ENCODE measurements at regions not wholly inside any gene's neighbourhood (a gene's known extent, or its start where the extent isn't known, plus 50 kb on each side); places are given as distances from the start of the nearest gene placed in this dataset.

GRCh38 chr3:14275962-14276909, 97.6 kb downstream of the LSM3 start:
- Mint-ChIP-seq H3K4me3 (no peak overlapping the region), H3K36me3 (no peaks in the 10 kb centered on the region), H3K27ac (no peak overlapping the region), H3K9me3 (no peaks in the 10 kb centered on the region), H3K27me3 (ENCODE audit: low read depth) (peaks cover 3% of the 10 kb centered on the region; the same call in 1 of the 2 replicates), H3K4me1 (peaks cover 82% of the 10 kb centered on the region)
- DNase-seq (ENCODE audit: low spot score) (no peak), ATAC-seq (no peak)
- POLR2A ChIA-PET: interaction anchor here (1.0 kb wide), 1 partner anchor 126 kb away, joined by 3 read pairs; the partner anchor contains the start of gene SLC6A6
- TF ChIP-seq ZNF423 (CRISPR knock-in tag; IDR thresholded peaks at IDR 0.05) (no peak), ZNF671 (CRISPR knock-in tag; IDR thresholded peaks at IDR 0.05) (no peak), ETV6 (CRISPR knock-in tag; IDR thresholded peaks at IDR 0.05) (0 out of 2 replicates have a peak, but pooled peaks have one; percentile 42)
- TF ChIP-seq, protein P1, sequence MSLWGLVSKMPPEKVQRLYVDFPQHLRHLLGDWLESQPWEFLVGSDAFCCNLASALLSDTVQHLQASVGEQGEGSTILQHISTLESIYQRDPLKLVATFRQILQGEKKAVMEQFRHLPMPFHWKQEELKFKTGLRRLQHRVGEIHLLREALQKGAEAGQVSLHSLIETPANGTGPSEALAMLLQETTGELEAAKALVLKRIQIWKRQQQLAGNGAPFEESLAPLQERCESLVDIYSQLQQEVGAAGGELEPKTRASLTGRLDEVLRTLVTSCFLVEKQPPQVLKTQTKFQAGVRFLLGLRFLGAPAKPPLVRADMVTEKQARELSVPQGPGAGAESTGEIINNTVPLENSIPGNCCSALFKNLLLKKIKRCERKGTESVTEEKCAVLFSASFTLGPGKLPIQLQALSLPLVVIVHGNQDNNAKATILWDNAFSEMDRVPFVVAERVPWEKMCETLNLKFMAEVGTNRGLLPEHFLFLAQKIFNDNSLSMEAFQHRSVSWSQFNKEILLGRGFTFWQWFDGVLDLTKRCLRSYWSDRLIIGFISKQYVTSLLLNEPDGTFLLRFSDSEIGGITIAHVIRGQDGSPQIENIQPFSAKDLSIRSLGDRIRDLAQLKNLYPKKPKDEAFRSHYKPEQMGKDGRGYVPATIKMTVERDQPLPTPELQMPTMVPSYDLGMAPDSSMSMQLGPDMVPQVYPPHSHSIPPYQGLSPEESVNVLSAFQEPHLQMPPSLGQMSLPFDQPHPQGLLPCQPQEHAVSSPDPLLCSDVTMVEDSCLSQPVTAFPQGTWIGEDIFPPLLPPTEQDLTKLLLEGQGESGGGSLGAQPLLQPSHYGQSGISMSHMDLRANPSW (CRISPR knock-in tag; conservative IDR thresholded peaks at IDR 0.05; ENCODE audit: low read depth): no peak
- CTCF ChIA-PET: interaction anchor here (0.7 to 4.9 kb wide), 32 partner anchors 8 to 272 kb away, joined by 3 to 47 read pairs (median 4); no protein-coding TSS in a partner anchor

DNA sequence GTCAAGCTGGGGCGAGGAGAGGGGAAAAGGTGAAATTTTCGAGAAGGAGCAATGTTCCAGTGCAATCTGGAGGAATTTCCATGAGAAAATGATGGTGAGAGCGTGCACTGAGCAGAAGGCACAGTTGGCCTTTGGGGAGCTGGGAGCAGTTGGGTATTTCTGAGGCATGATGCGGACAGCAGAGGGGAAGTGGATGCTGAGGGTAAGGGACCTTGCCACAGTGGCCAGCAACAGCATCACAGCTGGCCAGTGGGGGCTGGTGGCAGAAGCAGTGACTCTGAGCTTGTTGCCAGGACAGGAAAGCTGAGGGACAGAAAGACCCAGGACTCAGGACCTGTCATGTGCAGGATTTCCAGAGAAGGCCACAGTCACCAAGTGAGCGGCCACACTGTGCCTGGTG, 98.9 kb downstream of the LSM3 start:
- H3K9me3 Mint-ChIP-seq: no peaks in the 10 kb centered on the region
- POLR2A ChIA-PET: no interaction called here
- peak overlapping the region; percentile 1; the same call in 1 of the 2 replicates for H3K27ac Mint-ChIP-seq

More for the DNA sequence above, 98.9 kb downstream of the LSM3 start:
- Mint-ChIP-seq H3K27me3 (ENCODE audit: low read depth) (peaks cover 3% of the 10 kb centered on the region; the same call in 1 of the 2 replicates), H3K4me3 (no peak overlapping the region), H3K4me1 (peaks cover 78% of the 10 kb centered on the region), H3K36me3 (no peaks in the 10 kb centered on the region)
- CTCF ChIA-PET: interaction anchor here (4.9 kb wide), 1 partner anchor 92 kb away, joined by 47 read pairs; no protein-coding TSS in a partner anchor
- ATAC-seq (no peak), DNase-seq (ENCODE audit: low spot score) (no peak)
- TF ChIP-seq ZSCAN18 (CRISPR knock-in tag; IDR thresholded peaks at IDR 0.05) (no peak), ZNF121 (CRISPR knock-in tag; IDR thresholded peaks at IDR 0.05) (no peak), ZNF423 (CRISPR knock-in tag; IDR thresholded peaks at IDR 0.05) (no peak), FOXJ3 (CRISPR knock-in tag; IDR thresholded peaks at IDR 0.05; ENCODE audit: borderline replicate concordance) (no peak), GABPB1 (CRISPR knock-in tag; IDR thresholded peaks at IDR 0.05) (no peak), ZNF263 (CRISPR knock-in tag; IDR thresholded peaks at IDR 0.05; ENCODE audit: low read depth) (no peak), ZNF281 (CRISPR knock-in tag; IDR thresholded peaks at IDR 0.05) (no peak)
- TF ChIP-seq, protein P2, sequence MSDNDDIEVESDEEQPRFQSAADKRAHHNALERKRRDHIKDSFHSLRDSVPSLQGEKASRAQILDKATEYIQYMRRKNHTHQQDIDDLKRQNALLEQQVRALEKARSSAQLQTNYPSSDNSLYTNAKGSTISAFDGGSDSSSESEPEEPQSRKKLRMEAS (CRISPR knock-in tag; IDR thresholded peaks at IDR 0.05): no peak
- TF ChIP-seq, protein P3, sequence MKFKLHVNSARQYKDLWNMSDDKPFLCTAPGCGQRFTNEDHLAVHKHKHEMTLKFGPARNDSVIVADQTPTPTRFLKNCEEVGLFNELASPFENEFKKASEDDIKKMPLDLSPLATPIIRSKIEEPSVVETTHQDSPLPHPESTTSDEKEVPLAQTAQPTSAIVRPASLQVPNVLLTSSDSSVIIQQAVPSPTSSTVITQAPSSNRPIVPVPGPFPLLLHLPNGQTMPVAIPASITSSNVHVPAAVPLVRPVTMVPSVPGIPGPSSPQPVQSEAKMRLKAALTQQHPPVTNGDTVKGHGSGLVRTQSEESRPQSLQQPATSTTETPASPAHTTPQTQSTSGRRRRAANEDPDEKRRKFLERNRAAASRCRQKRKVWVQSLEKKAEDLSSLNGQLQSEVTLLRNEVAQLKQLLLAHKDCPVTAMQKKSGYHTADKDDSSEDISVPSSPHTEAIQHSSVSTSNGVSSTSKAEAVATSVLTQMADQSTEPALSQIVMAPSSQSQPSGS (CRISPR knock-in tag; IDR thresholded peaks at IDR 0.05; ENCODE audit: borderline replicate concordance, low read depth): no peak

All from WTC11 (cell line).